Activated naive CD8-positive, alpha-beta T cell treated with anti-CD3 and anti-CD28 coated beads, Interleukin-2, amount 10 ng/mL, durations not matched to agents 7 days and 5 days (primary cell): ENCODE measurements at regions not wholly inside any gene's neighbourhood (a gene's known extent, or its start where the extent isn't known, plus 50 kb on each side); places are given as distances from the start of the nearest gene placed in this dataset.

Experiments used
- ATAC-seq: fragments of 150-1000 bp; cut with Tn5 transposase; one replicate; pipeline ENCODE4 v1.10.0; 2021; ENCODE audit warnings: low read depth, moderate library complexity
- POLR2A ChIA-PET: fragments of 350-600 bp; sonication (Branson Sonifier 250); formaldehyde crosslinking; loops from one replicate; lab custom pipeline; 2021; ENCODE audit warnings: antibody characterized with exemption; lab: Charles Lee
- DNase-seq: peaks from one replicate; pipeline ENCODE4 v3.0.0; 2021
- H3K27ac Mint-ChIP-seq: one replicate; pipeline ENCODE4 v1.8.0; 2022; ENCODE audit warnings: mild to moderate bottlenecking, mixed read lengths
- H3K27me3 Mint-ChIP-seq: one replicate; pipeline ENCODE4 v1.8.0; 2022; ENCODE audit warnings: mild to moderate bottlenecking, moderate library complexity, mixed read lengths
- H3K36me3 Mint-ChIP-seq: one replicate; pipeline ENCODE4 v1.8.0; 2021; ENCODE audit warnings: mild to moderate bottlenecking, mixed read lengths
- H3K4me1 Mint-ChIP-seq: one replicate; pipeline ENCODE4 v1.8.0; 2021; ENCODE audit warnings: mixed read lengths
- H3K4me3 Mint-ChIP-seq: one replicate; pipeline ENCODE4 v1.8.0; 2022; ENCODE audit warnings: mild to moderate bottlenecking, moderate library complexity, mixed read lengths
- H3K9me3 Mint-ChIP-seq: one replicate; pipeline ENCODE4 v1.8.0; 2021; ENCODE audit warnings: mixed read lengths

DNA sequence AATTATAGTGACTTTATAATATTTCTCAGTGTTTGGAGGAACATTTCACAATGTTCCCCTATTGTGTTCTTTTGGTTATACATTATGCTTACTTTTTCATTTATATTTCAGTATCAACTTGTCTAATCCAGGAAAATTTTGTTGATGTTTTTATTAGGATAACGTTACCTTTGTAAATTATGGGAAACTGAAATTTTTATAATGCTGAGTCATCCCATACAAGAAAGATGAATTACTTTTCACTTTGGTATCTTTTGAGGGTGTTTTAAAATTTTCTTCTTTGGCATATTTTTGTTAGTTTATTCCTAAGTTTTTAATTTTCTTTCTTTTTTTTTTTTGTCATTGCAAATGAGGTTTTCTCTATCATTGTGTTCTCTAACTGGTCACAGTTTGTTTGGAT, 542.7 kb downstream of the SLC16A7 start:
- Mint-ChIP-seq H3K4me3 (no peak overlapping the region), H3K27ac (no peak overlapping the region), H3K36me3 (no peaks in the 10 kb centered on the region), H3K4me1 (no peaks in the 10 kb centered on the region), H3K27me3 (no peaks in the 10 kb centered on the region), H3K9me3 (no peaks in the 10 kb centered on the region)
- no peak for DNase-seq
- no peak for ATAC-seq
- POLR2A ChIA-PET = no interaction called here

DNA sequence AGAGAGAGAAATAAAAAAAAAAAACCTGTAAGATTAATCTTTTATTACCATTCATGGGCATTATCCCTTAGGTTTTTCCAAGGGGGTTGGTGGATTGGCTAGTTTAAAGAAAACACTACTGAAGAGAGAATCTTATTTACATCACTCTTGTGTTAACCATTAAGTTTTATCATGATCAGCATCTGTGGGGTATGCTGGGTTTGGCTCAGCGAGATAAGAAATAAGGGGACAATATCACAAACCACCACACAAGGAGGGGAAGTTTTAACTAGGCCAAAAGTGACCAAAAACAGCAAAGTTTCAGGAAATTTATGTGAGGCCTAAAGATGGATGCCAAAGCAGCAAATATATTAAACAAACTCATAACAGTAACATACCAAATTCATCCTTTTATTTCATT, 548.6 kb downstream of the SLC16A7 start:
- DNase-seq = no peak
- H3K27ac Mint-ChIP-seq = no peak overlapping the region
- H3K27me3 Mint-ChIP-seq = no peaks in the 10 kb centered on the region
- H3K4me1 Mint-ChIP-seq = no peaks in the 10 kb centered on the region
- no peaks in the 10 kb centered on the region for H3K36me3 Mint-ChIP-seq
- no peaks in the 10 kb centered on the region for H3K9me3 Mint-ChIP-seq
- ATAC-seq = no peak
- POLR2A ChIA-PET = no interaction called here
- no peak overlapping the region for H3K4me3 Mint-ChIP-seq

DNA sequence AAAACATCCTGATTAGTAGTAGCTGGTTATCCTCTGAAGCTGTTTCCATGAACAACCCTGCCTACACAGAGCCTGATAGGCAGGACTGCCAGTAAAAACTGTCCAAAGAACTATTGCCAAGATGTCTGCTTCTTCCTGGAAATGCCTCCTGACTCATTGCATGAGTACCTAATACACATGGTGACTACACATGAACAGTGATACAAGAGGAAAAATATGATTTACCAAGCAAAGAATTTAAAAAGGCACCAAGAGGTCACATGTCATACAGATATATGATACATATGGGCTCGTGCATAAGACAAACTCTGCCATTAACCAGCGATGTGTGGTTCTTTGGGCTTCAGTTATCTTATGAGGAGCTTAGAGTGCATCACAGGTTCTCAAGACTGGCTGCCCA, 552.3 kb downstream of the SLC16A7 start:
- no peaks in the 10 kb centered on the region for H3K36me3 Mint-ChIP-seq
- POLR2A ChIA-PET = no interaction called here
- ATAC-seq (no peak), DNase-seq (no peak)
- H3K27me3 Mint-ChIP-seq = no peaks in the 10 kb centered on the region
- H3K9me3 Mint-ChIP-seq = no peaks in the 10 kb centered on the region
- no peak overlapping the region for H3K4me3 Mint-ChIP-seq
- no peaks in the 10 kb centered on the region for H3K4me1 Mint-ChIP-seq
- no peak overlapping the region for H3K27ac Mint-ChIP-seq

DNA sequence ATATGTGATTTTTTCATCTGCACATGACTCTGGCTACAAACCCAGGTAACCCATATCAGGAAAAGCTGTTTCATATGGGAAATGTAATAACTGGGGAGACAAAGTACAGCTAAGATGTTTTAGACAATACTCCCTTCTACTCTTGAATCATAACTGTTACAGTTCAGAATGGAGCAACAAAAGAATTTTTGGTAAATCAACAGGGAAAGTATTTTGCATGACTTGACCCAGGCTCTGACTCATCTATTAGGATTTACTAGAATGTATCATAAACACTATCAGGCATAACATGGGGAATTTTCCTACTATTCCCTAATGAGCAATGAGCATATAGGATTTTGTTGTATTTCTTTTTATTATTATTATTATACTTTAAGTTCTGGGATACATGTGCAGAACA, 553.0 kb downstream of the SLC16A7 start:
- Mint-ChIP-seq H3K27ac (no peak overlapping the region), H3K27me3 (no peaks in the 10 kb centered on the region), H3K4me3 (no peak overlapping the region), H3K36me3 (no peaks in the 10 kb centered on the region), H3K9me3 (no peaks in the 10 kb centered on the region), H3K4me1 (no peaks in the 10 kb centered on the region)
- POLR2A ChIA-PET = no interaction called here
- DNase-seq (no peak), ATAC-seq (no peak)

DNA sequence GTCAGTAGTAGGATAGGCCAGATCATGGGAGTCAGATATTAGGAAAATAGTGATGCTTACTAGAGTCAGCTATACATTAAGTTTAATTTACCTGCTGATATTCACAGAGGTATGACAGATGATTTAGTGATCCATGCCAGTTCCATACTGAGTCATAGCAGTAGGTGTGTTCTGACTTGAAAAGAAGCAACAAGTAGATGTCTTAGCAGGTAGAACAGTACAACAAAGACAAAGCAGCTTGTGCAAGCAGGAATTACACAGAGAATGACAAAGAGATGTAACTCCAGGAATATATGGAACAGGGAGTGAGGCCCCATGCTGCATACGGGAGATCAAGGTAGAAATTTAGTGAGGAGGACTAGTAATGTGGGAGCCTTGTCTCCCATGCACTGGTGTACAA, 556.9 kb downstream of the SLC16A7 start:
- Mint-ChIP-seq H3K4me1 (no peaks in the 10 kb centered on the region), H3K27ac (no peak overlapping the region)
- no peak for ATAC-seq

DNA sequence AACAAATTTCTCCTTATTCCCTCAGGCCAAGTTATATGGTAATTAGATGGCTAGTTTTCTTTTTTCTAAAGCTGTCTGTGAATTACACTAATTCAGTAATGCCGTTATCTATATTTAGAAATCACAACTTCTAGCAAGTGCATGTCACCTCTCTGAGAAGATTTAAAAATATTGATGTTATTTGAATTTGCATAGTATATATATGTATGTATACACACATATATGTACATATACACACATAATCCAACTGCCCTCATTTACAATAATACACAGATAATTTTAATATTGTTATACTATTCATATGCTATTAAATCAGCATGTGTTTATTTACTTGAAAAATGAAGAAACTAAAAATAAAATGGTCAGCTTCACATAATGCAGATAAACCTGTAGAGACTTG, 563.9 kb downstream of the SLC16A7 start:
- ATAC-seq = no peak
- H3K4me3 Mint-ChIP-seq = no peak overlapping the region
- H3K36me3 Mint-ChIP-seq = no peaks in the 10 kb centered on the region
- DNase-seq = no peak
- POLR2A ChIA-PET = no interaction called here
- no peaks in the 10 kb centered on the region for H3K9me3 Mint-ChIP-seq
- H3K4me1 Mint-ChIP-seq = no peaks in the 10 kb centered on the region
- H3K27me3 Mint-ChIP-seq = no peaks in the 10 kb centered on the region
- H3K27ac Mint-ChIP-seq = no peak overlapping the region

More for the DNA sequence above, 556.9 kb downstream of the SLC16A7 start:
- H3K4me3 Mint-ChIP-seq = no peak overlapping the region
- no peaks in the 10 kb centered on the region for H3K27me3 Mint-ChIP-seq
- H3K36me3 Mint-ChIP-seq = no peaks in the 10 kb centered on the region
- no peak for DNase-seq
- no peaks in the 10 kb centered on the region for H3K9me3 Mint-ChIP-seq
- POLR2A ChIA-PET = no interaction called here

DNA sequence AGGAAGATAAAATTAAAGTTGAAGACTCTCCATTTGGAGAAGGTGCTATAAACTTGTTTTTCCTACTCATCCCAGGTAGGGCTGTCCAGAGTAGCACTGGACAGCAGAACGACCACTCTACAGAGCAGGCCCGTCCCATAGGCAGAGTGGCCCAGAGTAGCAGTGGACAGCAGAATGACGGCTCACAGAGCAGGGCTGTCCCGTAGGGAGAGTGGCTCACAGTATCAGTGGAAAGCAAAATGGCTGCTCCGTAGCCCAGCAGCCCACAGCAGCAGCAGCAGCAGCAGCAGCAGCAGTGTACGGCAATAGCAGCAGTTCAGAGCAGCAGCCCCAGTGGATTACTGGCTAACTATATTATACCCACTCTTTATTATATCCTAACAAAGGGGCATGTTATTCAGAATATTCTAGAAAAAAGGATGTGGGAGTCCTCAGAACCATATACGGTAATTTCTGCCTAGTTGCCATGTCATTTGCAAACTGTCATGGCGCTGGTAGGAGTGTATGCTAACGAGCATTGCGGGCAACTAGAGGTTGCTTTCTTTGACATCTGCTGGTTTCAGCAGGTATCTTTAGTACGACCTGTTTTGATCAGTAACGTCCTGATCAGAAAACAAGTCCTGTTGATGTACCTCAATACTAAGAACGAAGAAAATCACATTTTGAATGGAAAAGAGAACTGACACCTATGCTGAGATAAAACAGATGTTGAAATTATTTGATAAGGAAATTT, 567.3 kb downstream of the SLC16A7 start:
- Mint-ChIP-seq H3K27me3 (no peaks in the 10 kb centered on the region), H3K27ac (no peak overlapping the region), H3K4me1 (no peaks in the 10 kb centered on the region), H3K36me3 (no peaks in the 10 kb centered on the region), H3K9me3 (no peaks in the 10 kb centered on the region), H3K4me3 (no peak overlapping the region)
- ATAC-seq = no peak
- DNase-seq = no peak
- POLR2A ChIA-PET = no interaction called here

DNA sequence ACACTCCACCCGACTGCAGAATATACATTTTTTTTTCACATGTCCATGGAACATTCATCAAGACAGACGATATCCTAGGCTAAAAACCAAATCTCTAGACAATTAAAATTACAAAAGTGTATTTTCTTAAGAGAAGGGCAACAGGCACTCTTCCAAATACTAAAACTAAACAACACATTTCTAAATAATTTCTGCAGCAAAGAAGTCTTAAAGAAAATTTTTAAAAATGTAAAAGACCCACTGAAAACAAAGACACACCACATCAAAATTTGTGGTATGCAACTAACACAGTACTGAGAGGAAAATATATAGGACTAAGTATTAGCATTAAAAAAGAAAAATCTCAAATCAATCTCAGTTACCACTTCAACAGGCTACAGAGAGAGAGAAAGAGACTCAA, 570.0 kb downstream of the SLC16A7 start:
- H3K36me3 Mint-ChIP-seq = no peaks in the 10 kb centered on the region
- no peaks in the 10 kb centered on the region for H3K27me3 Mint-ChIP-seq
- no peak overlapping the region for H3K4me3 Mint-ChIP-seq
- H3K4me1 Mint-ChIP-seq = no peaks in the 10 kb centered on the region
- no peak overlapping the region for H3K27ac Mint-ChIP-seq
- H3K9me3 Mint-ChIP-seq = no peaks in the 10 kb centered on the region
- ATAC-seq = no peak
- no peak for DNase-seq
- POLR2A ChIA-PET = no interaction called here

DNA sequence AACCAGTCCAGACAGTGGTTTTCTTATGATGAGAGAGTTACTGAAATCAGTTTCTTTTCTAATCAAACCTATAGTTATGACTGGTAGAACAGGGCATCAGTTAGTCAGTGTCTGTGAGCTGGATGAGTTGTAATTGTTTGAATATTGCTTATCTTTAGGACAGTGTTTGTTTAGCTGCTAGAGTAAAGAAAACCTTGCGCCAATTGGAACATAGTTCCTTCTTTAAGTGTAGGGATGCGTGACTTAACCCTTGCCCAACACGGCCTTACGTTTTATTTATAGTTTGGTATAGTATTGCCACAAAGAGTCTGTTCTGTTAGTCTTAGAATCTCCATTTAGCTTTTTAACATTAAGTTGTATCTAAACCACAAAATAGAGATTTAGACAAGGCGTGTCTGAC, 572.6 kb downstream of the SLC16A7 start:
- no peak for ATAC-seq
- Mint-ChIP-seq H3K27me3 (no peaks in the 10 kb centered on the region), H3K4me3 (no peak overlapping the region), H3K4me1 (no peaks in the 10 kb centered on the region), H3K36me3 (no peaks in the 10 kb centered on the region), H3K27ac (no peak overlapping the region), H3K9me3 (no peaks in the 10 kb centered on the region)
- POLR2A ChIA-PET = no interaction called here
- DNase-seq = no peak

DNA sequence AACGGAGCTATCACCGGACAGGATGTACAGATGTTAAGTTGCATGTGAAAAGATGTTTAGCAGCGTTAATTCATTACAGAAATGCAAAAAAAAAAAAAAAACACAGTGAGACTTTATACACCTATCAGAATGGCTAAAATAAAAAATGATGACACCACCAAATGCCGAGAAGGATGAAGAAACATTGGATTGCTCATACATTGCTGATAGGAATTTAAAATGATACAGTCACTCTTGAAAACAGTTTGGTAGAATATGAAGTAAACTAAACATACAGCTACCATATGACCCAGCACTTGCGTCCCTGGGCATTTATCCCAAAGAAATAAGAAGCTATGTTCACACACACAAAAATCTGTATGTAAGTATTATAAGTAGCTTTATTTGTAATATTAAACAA, 574.1 kb downstream of the SLC16A7 start:
- DNase-seq (no peak), ATAC-seq (no peak)
- POLR2A ChIA-PET = no interaction called here
- no peak overlapping the region for H3K27ac Mint-ChIP-seq
- H3K27me3 Mint-ChIP-seq = no peaks in the 10 kb centered on the region
- no peak overlapping the region for H3K4me3 Mint-ChIP-seq
- no peaks in the 10 kb centered on the region for H3K36me3 Mint-ChIP-seq
- no peaks in the 10 kb centered on the region for H3K9me3 Mint-ChIP-seq
- H3K4me1 Mint-ChIP-seq = no peaks in the 10 kb centered on the region

DNA sequence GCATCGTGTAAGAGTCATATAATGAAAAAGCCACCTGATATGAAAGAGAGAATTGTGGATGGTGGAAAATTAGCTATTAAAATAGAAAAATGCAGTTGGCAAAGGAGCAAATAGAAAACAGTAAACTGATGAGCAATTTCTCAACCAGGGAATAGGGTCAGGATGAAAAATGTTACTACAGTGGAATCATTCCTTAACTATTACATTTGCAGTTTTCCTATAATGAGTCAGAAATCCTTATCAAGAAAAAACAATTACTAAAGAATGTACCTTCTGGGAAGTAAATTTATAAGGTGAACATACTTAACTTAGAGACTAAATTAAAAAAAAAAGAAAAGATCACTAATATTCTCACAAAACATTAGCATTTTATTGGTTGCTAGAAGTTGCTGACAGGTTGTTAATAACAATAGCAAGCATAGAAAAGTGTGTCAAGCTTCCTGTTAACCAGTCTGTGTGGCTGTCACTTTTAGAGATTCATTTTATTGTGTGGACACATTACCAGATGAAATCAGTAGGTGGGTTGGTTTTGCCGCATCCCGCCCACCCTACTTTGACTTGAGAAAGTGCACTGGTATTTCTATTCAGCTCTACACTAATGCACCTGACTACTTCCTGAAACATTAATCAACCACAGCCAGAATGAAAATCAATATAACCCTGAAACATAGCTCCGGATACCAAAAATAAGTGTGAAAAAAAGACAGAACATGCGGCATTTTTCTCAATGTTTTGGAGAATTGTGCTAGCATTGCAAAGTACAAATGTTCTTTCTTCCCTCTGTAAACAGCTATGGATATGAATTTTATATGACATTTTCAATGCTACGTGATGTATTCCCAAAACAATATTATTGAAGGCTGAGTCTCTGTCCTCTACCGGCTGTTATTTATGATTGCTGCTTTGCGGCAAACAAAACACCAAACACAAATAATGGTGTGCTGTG, 576.7 kb downstream of the SLC16A7 start:
- Mint-ChIP-seq H3K4me1 (no peaks in the 10 kb centered on the region), H3K27me3 (no peaks in the 10 kb centered on the region), H3K9me3 (no peaks in the 10 kb centered on the region), H3K27ac (no peak overlapping the region), H3K4me3 (no peak overlapping the region), H3K36me3 (no peaks in the 10 kb centered on the region)
- DNase-seq = no peak
- ATAC-seq = no peak
- POLR2A ChIA-PET = no interaction called here

DNA sequence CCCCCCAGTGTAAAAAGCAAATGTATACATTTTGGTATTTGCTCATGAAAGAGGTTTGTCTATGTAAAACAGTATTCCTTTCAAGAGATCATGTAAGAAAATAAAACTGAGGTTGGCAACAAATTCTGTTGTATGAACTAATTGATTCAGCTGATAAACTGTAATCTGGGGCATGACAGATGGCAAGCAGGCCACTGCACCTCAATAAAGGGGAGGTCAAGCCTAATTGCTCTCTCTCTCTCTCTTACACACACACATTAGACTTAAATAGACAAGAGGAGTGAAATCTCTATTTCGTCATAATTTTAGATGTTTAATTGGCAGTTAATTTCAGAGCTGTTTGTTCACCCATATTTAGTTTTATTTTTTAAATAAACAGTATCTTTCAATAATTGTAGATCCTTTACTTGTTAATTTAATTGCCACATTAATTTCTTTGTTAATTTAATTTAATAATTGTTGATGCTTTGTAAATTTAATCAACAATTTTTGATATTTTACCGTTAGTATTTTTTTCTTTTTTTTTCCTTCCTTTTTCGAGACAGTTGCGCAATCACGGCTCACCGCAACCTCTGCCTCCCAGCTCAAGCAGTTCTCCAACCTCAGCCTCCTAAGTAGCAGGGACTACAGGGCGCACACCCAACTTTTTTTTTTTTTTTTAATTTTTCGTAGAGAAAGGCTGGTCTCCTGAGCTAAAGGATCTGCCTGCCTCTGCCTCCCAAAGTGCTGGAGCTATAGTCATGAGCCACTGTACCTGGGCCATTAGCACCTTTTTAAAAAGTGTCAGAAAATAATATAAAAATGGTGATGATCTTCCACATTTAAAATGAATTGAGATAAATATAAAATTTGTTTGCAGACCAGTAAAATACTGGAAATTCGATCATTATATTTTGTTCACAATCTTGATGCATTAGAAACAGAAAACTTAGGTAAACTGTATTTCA, 577.7 kb downstream of the SLC16A7 start:
- no peak for ATAC-seq
- Mint-ChIP-seq H3K36me3 (no peaks in the 10 kb centered on the region), H3K4me3 (no peak overlapping the region), H3K27me3 (no peaks in the 10 kb centered on the region), H3K9me3 (no peaks in the 10 kb centered on the region), H3K27ac (no peak overlapping the region), H3K4me1 (no peaks in the 10 kb centered on the region)
- DNase-seq = no peak
- POLR2A ChIA-PET = no interaction called here

DNA sequence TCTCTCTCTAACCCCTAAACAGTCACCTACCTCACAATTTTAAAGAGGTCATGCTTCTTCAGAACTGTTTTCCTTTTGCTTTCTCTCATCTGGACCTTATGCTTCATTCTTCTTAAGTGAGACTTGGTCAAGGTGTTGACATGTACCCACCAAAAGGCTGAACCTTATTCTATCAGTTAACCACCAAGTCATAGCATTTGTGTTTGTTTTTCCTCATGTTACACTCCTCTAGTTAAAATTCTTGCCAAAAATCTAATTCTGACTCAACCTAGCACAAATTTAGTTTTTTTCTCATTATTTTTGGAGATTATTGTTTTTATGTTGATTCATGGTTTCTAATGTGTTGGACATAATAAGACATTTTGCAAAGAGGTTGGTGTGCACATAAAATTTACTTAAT, 578.6 kb downstream of the SLC16A7 start:
- H3K4me1 Mint-ChIP-seq = no peaks in the 10 kb centered on the region
- no peaks in the 10 kb centered on the region for H3K36me3 Mint-ChIP-seq
- DNase-seq (no peak), ATAC-seq (no peak)
- H3K4me3 Mint-ChIP-seq = no peak overlapping the region
- H3K27ac Mint-ChIP-seq = no peak overlapping the region
- no peaks in the 10 kb centered on the region for H3K9me3 Mint-ChIP-seq
- H3K27me3 Mint-ChIP-seq = no peaks in the 10 kb centered on the region
- POLR2A ChIA-PET = no interaction called here
